Loucy (cell line): ENCODE measurements at regions not wholly inside any gene's neighbourhood (a gene's known extent, or its start where the extent isn't known, plus 50 kb on each side); places are given as distances from the start of the nearest gene placed in this dataset.

Source experiments
- EZH2phosphoT487 ChIP-seq: fragments of 200-600 bp; IDR thresholded peaks from 2 replicates; pipeline ENCODE4 v1.6.1; 2018; ENCODE audit warnings: antibody characterized with exemption, mild to moderate bottlenecking, moderate library complexity, borderline replicate concordance
- TF ChIP-seq, protein P1 (sequence below): fragments of 200-600 bp; sonication (generic); conservative IDR thresholded peaks from 2 replicates; pipeline ENCODE4 v1.5.1; 2014; ENCODE audit warnings: mild to moderate bottlenecking, antibody characterized with exemption, low read length

DNA sequence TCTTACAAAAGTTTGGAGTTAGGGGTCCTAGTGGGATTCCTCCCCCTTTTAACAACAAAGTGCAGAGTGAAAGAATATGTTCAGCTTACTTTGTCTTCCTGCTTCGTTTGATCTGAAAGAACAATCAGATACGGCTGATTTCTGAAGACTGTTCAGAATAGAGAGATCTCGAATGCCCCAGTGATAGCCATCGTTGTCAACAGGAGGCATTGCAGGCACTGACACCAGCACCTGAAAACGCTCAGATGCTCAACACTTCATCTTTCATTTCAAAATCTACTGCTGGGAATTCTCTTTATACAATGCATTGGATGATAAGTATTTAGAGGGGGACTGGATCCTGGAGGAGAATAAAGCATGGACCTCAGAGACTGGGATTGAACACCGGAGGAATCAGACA lies 186.3 kb upstream of the TENM3 start:
- TF ChIP-seq, protein P1, sequence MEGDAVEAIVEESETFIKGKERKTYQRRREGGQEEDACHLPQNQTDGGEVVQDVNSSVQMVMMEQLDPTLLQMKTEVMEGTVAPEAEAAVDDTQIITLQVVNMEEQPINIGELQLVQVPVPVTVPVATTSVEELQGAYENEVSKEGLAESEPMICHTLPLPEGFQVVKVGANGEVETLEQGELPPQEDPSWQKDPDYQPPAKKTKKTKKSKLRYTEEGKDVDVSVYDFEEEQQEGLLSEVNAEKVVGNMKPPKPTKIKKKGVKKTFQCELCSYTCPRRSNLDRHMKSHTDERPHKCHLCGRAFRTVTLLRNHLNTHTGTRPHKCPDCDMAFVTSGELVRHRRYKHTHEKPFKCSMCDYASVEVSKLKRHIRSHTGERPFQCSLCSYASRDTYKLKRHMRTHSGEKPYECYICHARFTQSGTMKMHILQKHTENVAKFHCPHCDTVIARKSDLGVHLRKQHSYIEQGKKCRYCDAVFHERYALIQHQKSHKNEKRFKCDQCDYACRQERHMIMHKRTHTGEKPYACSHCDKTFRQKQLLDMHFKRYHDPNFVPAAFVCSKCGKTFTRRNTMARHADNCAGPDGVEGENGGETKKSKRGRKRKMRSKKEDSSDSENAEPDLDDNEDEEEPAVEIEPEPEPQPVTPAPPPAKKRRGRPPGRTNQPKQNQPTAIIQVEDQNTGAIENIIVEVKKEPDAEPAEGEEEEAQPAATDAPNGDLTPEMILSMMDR, result no peak
- no peak for TF ChIP-seq EZH2phosphoT487
